Sigmoid colon (tissue), 3 donors: ENCODE measurements at regions not wholly inside any gene's neighbourhood (a gene's known extent, or its start where the extent isn't known, plus 50 kb on each side); places are given as distances from the start of the nearest gene placed in this dataset.
"Not testable (repeated sequence)": the region's sequence is repeated elsewhere in the genome, so short reads cannot be mapped to it uniquely, and the experiment has no call there.

Source experiments
- POLR2A ChIP-seq, 2 donors: fragments of 450-650 bp; IDR thresholded peaks; one replicate each; pipeline ENCODE4 v1.6.1; 2016; ENCODE audit warnings: antibody characterized with exemption in 2 of 2, mild to moderate bottlenecking in 2 of 2, moderate library complexity in 2 of 2
- TF ChIP-seq, protein P1 (sequence below), 4 experiments: fragments of 450-650 bp in 3 of 4; fragments of 200-600 bp in 1 of 4; IDR thresholded peaks; one replicate each; pipeline ENCODE4 v1.5.1; 2016 to 2019; ENCODE audit warnings: antibody characterized with exemption in 4 of 4, mild to moderate bottlenecking in 3 of 4, moderate library complexity in 2 of 4

DNA sequence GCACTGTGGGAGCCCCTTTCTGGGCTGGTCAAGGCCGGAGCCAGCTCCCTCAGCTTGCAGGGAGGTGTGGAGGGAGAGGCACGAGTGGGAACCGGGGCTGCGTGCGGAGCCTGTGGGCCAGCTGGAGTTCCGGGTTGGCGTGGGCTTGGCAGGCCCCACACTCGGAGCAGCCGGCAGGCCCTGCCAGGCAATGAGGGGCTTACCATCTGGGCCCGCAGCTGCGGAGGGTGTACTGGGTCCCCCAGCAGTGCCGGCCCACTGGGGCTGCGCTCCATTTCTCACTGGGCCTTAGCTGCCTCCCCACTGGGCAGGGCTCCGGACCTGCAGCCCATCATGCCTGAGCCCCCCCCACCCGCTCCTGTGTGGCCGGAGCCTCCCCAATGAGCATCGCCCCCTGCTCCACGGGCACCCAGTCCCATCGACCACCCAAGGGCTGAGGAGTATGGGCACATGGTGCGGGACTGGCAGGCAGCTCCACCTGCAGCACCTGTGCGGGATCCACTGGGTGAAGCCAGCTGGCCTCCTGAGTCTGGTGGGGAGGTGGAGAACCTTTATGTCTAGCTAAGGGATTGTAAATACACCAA lies 693.8 kb upstream of the GNPDA2 start:
- TF ChIP-seq, protein P1, sequence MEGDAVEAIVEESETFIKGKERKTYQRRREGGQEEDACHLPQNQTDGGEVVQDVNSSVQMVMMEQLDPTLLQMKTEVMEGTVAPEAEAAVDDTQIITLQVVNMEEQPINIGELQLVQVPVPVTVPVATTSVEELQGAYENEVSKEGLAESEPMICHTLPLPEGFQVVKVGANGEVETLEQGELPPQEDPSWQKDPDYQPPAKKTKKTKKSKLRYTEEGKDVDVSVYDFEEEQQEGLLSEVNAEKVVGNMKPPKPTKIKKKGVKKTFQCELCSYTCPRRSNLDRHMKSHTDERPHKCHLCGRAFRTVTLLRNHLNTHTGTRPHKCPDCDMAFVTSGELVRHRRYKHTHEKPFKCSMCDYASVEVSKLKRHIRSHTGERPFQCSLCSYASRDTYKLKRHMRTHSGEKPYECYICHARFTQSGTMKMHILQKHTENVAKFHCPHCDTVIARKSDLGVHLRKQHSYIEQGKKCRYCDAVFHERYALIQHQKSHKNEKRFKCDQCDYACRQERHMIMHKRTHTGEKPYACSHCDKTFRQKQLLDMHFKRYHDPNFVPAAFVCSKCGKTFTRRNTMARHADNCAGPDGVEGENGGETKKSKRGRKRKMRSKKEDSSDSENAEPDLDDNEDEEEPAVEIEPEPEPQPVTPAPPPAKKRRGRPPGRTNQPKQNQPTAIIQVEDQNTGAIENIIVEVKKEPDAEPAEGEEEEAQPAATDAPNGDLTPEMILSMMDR (IDR thresholded peaks at IDR 0.05) = not testable (repeated sequence)
- not testable (repeated sequence) for TF ChIP-seq POLR2A (IDR thresholded peaks at IDR 0.05)
